Activated CD4-positive, alpha-beta T cell treated with anti-CD3 and anti-CD28 coated beads, Interleukin-2, amount 50 U/mL, for 48 hours (primary cell): ENCODE measurements at regions not wholly inside any gene's neighbourhood (a gene's known extent, or its start where the extent isn't known, plus 50 kb on each side); places are given as distances from the start of the nearest gene placed in this dataset.
"Not testable (repeated sequence)": the region's sequence is repeated elsewhere in the genome, so short reads cannot be mapped to it uniquely, and the experiment has no call there.

Source experiments
- DNase-seq, 2 experiments: peaks; one replicate each; pipeline ENCODE4 v3.0.0-alpha.2; 2020

- peak; percentile 9 to 32 for DNase-seq
Observed at GRCh38 chr5:18749763-18750162, 1115.5 kb downstream of the TAF11L14 start.

DNA sequence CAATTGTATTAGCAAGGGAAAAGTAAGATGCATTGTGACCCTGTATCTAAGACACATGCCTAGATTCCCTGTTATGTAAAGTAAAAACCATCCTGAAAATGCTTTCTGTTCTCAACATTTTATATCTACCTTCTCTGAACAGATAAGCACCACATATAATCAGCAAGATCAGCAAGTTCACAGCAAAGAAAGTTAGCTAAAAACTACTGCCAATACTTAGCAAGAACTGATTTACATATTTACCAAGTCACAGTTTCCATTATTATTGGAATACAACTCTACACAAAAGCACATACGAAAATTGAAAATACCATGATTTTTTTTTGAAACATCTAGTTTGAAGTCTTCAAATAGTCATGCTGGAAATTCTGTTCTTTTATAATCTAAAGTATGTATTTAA is 1118.1 kb downstream of the TAF11L14 start:
- DNase-seq: no peak

DNA sequence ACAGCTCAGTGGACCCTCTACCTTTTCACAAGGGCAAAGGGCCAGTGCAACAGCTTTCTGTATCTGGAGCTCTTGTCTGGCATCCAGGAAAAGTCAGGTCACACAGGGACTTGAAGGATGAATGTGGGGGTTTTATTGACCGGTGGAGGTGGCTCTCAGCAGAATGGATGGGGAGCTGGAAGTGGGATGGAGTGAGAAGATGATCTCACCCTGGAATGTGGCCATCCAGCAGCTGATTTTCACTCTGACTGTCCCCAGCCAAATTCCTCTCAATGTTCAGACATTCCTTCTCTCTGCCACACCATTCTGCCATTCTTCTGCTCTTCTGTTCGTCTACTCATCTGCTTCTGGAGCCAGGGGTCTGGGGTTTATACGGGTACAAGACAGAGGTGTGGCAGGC is 1119.9 kb downstream of the TAF11L14 start:
- no peak for DNase-seq

GRCh38 chr5:18761801-18762200 is 1127.5 kb downstream of the TAF11L14 start:
- no peak for DNase-seq

- DNase-seq: no peak
Observed at GRCh38 chr5:18764161-18764560, 1129.9 kb downstream of the TAF11L14 start.

- no peak for DNase-seq
Observed at GRCh38 chr5:18765304-18765703, 1131.0 kb downstream of the TAF11L14 start.

GRCh38 chr5:18771097-18771610 is 1136.9 kb downstream of the TAF11L14 start:
- DNase-seq: no peak

GRCh38 chr5:18772475-18772874 is 1138.2 kb downstream of the TAF11L14 start:
- DNase-seq: no peak

DNA sequence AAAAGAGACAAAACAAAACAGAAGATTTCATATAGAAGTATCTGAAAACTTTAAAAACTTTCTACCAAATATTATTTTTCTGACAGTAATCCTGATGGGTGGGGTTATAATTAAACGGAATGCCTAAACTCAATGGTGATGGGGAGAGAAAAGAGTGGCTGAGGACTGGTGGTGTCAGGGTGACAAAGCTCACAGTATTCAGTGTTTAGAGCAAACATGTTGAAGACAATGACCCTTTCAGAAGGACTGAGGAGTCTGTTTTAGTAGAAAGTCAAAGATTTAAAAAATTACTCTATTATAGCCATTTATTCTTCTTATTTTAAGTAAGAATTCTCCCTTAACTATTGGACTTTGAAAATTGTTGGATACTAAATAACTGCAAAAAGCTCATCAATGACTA is 1144.0 kb downstream of the TAF11L14 start:
- no peak for DNase-seq

DNA sequence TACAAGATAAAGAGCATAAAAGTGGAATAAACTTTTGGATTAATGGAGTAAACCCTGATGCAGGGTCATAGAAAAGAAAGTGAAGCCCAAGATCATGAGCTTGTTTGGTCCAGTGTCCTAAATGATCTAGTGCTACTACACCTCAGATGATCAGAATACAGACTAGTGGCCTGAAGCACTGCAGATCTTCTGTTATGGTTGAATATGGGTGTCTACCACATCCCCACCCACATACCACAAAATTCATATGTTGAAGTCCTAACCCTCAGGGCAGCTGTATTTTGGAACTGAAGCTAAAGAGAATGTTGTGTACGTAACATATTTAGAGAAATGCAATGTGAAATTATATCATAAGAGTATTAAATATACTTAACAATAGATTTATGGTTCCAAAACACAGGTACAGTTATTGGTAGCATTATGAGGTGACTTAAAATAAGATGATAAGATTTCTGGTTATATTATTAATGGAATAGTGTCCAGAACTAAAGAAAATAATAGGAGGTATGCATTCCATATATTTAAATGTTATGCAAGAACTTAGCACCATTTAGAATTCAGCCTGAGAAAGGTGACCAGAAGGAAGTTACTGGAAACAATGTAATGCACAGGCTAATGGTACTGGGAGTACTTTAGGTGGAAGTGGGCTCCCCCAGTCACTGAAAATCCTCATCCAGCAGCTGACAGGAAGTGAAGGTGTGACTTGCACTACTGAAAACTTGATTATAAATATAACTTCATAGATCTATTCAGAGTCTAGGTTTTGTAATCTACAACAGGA is 1155.1 kb downstream of the TAF11L14 start:
- DNase-seq: no peak

DNA sequence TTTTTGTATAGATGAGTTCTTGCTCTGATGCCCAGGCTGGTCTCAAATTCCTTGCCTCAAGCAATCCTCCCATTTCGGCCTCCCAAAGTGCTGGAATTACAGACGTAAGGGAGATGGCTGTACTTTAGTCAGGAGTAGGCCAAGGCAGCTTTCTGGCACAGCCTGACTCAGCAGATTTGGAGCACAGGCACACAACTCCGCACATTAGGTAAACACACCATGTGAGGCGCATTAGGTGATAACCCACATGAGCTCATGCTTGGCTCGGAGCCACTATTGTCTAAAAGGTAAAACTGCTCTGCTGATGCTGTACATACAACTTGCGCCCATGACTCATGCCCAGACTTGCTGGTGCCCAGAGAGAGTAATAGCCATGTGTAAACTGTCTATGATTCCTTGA is 1157.9 kb downstream of the TAF11L14 start:
- DNase-seq: no peak

DNA sequence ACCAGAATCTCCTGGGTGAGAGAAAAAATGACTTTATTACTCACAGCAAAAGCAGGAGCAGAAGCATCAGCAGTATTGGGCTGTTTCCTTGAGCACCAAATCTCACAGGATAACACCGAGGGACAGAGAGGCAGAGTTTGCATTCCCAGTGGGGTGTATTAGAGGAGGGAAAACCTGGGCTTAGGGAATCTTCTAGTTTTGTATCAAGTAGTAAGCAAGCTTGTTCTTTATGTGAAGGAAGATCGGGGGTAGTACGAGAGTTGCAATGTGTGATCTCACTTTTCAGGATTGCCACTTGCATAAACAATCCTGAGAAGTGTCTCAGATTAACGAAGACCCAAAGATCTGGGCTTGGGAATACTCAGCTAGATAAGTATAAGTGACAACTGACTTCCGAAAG is 1163.0 kb downstream of the TAF11L14 start:
- DNase-seq: no peak

DNA sequence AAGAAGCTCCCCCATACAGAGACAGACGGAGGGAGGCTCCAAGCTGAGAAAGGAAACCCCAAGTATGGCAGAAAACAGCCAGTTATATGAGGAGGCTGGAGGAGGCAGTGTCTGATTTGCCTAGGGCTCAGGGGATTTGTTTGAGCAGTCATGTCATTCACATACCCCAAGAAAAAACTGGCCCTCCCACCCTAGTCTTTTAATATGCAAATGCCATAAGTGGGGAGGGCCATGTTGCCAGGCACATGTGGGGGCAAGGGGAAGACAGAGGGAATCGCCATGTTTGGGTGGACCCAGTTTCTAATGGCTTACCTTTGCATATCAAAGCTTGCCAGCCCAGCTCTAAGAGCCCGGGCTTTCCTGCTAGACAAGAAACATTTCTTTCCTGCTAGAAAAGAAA is 1163.8 kb downstream of the TAF11L14 start:
- DNase-seq: no peak

DNA sequence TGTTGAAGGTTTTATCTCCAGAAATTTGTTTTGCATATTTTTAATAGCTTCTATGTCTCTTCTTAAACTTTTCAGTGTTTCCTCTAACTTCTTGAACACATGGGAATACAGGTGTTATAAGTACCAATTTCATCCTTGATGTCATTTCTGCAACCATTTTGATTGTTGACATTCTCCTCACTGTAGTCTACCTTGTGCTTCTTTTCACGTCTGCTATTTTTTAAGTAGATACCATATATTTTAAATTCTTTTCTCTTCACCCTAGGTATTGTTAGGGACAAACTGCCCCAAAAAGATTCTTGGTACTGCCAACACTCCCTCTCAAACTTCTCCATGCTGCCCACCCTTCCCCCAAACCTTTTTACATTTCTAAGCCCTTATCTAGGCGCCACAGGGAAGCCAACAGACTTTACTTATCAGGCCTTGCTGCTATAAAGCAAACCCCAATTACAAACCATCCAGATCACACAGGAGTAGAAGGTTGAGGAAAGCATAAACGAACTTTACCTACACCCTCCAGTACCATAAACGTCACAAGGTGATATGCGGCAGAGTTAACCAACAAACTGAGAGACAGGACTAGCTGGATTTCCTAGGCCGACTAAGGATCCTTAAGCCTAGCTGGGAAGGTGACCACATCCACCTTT is 1165.3 kb downstream of the TAF11L14 start:
- DNase-seq: no peak

DNA sequence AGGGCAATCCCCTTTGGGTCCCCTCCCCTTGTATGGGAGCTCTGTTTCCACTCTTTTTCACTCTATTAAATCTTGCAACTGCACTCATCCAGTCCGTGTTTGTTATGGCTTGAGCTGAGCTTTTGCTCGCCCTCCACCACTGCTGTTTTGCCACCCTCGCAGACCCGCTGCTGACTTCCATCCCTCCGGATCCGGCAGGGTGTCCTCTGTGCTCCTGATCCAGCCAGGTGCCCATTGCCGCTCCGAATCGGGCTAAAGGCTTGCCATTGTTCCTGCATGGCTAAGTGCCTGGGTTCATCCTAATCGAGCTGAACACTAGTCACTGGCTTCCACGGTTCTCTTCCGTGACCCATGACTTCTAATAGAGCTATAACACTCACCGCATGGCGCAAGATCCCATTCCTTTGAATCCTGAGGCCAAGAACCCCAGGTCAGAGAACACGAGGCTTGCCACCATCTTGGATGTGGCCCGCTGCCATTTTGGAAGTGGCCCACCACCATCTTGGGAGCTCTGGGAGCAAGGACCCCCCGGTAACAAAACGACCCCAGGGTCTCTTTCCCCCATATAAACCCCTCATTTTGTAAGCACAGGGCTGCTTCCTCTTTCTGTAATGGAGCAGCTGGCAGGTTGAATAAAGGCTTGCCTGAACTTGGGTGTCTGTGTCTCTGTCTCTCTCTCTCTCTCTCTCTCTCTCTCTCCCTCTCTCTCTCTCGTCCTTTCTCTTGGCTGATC is 1166.2 kb downstream of the TAF11L14 start:
- DNase-seq: no peak

DNA sequence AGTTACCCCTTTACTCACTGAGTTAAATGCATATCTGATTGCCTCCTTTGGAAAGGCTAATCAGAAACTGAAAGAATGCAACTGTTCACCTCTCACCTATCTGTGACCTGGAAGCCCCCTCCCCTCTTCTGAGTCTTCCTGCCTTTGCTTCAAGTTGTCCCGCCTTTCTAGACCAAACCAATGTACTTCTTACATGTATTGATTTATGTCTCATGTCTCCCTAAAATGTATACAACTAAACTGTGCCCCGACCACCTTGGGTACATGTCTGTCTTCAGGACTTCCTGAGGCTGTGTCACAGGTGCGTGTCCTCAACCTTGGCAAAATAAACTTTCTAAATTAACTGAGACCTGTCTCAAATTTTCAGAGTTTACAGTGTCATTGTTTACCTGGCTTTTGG is 1167.2 kb downstream of the TAF11L14 start:
- DNase-seq: not testable (repeated sequence)

DNA sequence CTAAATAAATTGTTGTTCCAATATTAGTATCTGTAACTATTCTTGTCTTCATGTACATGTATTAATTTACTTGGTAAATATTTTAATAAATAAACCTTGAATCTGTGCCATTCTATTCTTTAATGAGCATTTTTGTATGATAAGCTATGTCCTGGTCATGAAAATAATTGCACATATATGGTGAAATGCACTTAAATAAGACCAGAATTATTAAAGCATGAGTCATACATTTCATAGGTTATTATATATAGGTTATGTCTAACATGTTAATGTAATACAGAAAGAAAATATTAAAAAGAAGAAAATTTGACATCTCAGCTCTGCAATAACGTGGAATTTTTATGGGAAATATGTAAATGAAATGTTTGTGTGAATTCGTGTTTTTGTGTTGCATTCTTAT is 1168.1 kb downstream of the TAF11L14 start:
- DNase-seq: no peak

- no peak for DNase-seq
Observed at GRCh38 chr5:18805376-18805775, 1171.1 kb downstream of the TAF11L14 start.

GRCh38 chr5:18807256-18808149 is 1173.2 kb downstream of the TAF11L14 start:
- no peak for DNase-seq

- DNase-seq: no peak
Observed at GRCh38 chr5:18811661-18812060, 1176.3 kb downstream of the CDH18 start.

DNA sequence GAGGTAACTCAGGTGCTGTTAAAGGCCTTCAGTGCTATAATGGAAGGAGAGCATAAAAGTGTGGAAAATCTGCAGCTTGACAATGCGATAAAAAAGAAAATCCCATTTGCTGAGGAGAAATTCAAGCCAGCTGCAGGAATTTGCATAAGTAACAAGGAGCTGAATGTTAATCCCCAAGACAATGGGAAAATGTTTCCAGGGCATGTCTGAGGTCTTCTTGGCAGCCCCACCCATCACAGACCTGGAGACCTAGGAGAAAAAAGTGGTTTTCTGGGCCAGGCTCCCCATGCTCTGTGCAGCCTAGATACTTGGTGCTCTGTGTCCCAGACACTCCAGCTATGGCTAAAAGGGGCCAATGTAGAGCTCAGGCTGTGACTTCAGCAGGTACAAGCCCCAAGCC is 1159.6 kb downstream of the CDH18 start:
- DNase-seq: no peak

- DNase-seq: no peak
Observed at GRCh38 chr5:18829539-18829938, 1158.5 kb downstream of the CDH18 start.

DNA sequence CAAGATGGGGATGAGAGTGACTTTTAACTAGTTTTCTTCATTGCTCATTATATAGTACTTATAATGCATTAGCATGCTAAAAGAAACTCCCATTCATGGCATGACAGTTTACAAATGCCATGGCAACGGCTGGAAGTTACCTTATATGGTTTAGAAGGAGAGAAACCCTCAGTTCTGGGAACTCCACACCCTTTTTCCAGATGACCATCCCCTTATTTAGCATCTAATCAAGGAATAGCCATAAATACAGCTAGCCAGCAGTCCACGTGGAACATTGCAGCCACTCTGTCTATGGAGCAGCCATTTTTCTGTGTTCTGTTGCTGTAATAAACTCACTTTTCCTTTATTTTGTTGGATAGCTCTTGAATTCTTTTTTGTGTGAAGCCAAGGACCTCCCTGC is 1137.8 kb downstream of the CDH18 start:
- no peak for DNase-seq
